B cell (primary cell): ENCODE measurements at regions not wholly inside any gene's neighbourhood (a gene's known extent, or its start where the extent isn't known, plus 50 kb on each side); places are given as distances from the start of the nearest gene placed in this dataset. TPM values are rescaled to one million over a fixed set of nuclear protein-coding genes. Genes with fewer than 3 reads are reported as not detected.
"Not testable (repeated sequence)": the region's sequence is repeated elsewhere in the genome, so short reads cannot be mapped to it uniquely, and the experiment has no call there.

Source experiments
- ATAC-seq: fragments of 200-7000 bp; cut with Tn5 transposase; one replicate; pipeline ENCODE4 v1.10.0; 2021; ENCODE audit warnings: low read depth, mild to moderate bottlenecking, moderate number of reproducible peaks, moderate library complexity
- CTCF ChIA-PET: fragments of 350-600 bp; sonication (Branson Sonifier 250); formaldehyde crosslinking; loops from one replicate; lab custom pipeline; 2021; ENCODE audit warnings: antibody characterized with exemption, inconsistent platforms; lab: Charles Lee
- POLR2A ChIA-PET: fragments of 350-600 bp; sonication (Branson Sonifier 250); formaldehyde crosslinking; loops from one replicate; lab custom pipeline; 2021; ENCODE audit warnings: antibody characterized with exemption; lab: Charles Lee
- DNase-seq: peaks from one replicate; pipeline ENCODE4 v3.0.0; 2013
- H2AFZ ChIP-seq: 2 replicates; pipeline ENCODE4 v1.6.1; 2012; ENCODE audit warnings: mild to moderate bottlenecking, low read depth, low read length; ENCODE audit not compliant: insufficient read depth, poor library complexity, severe bottlenecking
- H3K27ac ChIP-seq, 2 donors: 1 replicate in 1 of 2; 2 replicates in 1 of 2; pipeline ENCODE4 v1.5.1; 2012 to 2013; ENCODE audit warnings: low read length in 2 of 2, mild to moderate bottlenecking in 2 of 2, moderate library complexity in 1 of 2
- H3K27me3 ChIP-seq, 4 experiments: fragments of 200-600 bp in 1 of 4; sonication (generic) in 1 of 4; replicated peaks in 1 of 4; 1 replicate in 2 of 4; 2 replicates in 2 of 4; pipeline versions ENCODE4 v1.6.1 to v1.7.0; 2013 to 2016; ENCODE audit warnings: low read length in 3 of 4, mild to moderate bottlenecking in 2 of 4, mixed read lengths in 1 of 4, moderate library complexity in 1 of 4; ENCODE audit not compliant: insufficient read depth in 4 of 4, control insufficient read depth in 3 of 4; ENCODE audit errors: control extremely low read depth in 1 of 4
- H3K36me3 ChIP-seq, 2 experiments: replicated peaks in 1 of 2; 1 replicate in 1 of 2; 2 replicates in 1 of 2; pipeline versions ENCODE4 v1.6.1 to v1.7.1; 2013; ENCODE audit warnings: low read length in 1 of 2; ENCODE audit not compliant: insufficient read depth in 2 of 2, control insufficient read depth in 1 of 2; ENCODE audit errors: control extremely low read depth in 1 of 2, extremely low read depth in 1 of 2
- H3K4me1 ChIP-seq, 2 donors: fragments of 200-600 bp in 1 of 2; sonication (generic) in 1 of 2; 1 replicate in 1 of 2; 2 replicates in 1 of 2; pipeline versions ENCODE4 v1.5.1 to v1.6.1; 2013 to 2017; ENCODE audit warnings: low read length in 2 of 2; ENCODE audit not compliant: control insufficient read depth in 2 of 2, insufficient read depth in 2 of 2
- H3K4me2 ChIP-seq: replicated peaks from 2 replicates; pipeline ENCODE3; 2012; ENCODE audit warnings: mild to moderate bottlenecking, low read depth, low read length; ENCODE audit not compliant: poor library complexity, severe bottlenecking
- H3K4me3 ChIP-seq, 5 experiments: fragments of 200-600 bp in 1 of 5; sonication (generic) in 1 of 5; 1 replicate in 3 of 5; 2 replicates in 2 of 5; pipeline versions ENCODE4 v1.5.1 to v1.7.0; 2011 to 2016; ENCODE audit warnings: low read length in 4 of 5, mild to moderate bottlenecking in 4 of 5, low read depth in 2 of 5, control low read depth in 1 of 5, moderate library complexity in 1 of 5; ENCODE audit not compliant: insufficient read depth in 1 of 5; ENCODE audit errors: control extremely low read depth in 1 of 5, extremely low read depth in 1 of 5
- H3K79me2 ChIP-seq: fragments of 200-600 bp; sonication (generic); one replicate; pipeline ENCODE4 v1.6.0; 2016; ENCODE audit warnings: low read length; ENCODE audit not compliant: control insufficient read depth, insufficient read depth
- H3K9ac ChIP-seq: fragments of 200-600 bp; sonication (generic); 2 replicates; pipeline ENCODE4 v1.6.1; 2017; ENCODE audit warnings: mild to moderate bottlenecking, low read length, moderate library complexity
- H3K9me3 ChIP-seq, 3 donors: one replicate each; pipeline versions ENCODE4 v1.6.1 to v1.7.1; 2013; ENCODE audit warnings: low read length in 2 of 3; ENCODE audit not compliant: control insufficient read depth in 2 of 3, insufficient read depth in 1 of 3; ENCODE audit errors: control extremely low read depth in 1 of 3
- H4K20me1 ChIP-seq: 2 replicates; pipeline ENCODE4 v1.6.0; 2012; ENCODE audit warnings: mild to moderate bottlenecking, low read length; ENCODE audit not compliant: insufficient read depth, control insufficient read depth, poor library complexity, severe bottlenecking
- H3K27ac Mint-ChIP-seq: one replicate; pipeline ENCODE4 v1.8.0; 2021; ENCODE audit warnings: mixed read lengths
- H3K27me3 Mint-ChIP-seq: one replicate; pipeline ENCODE4 v1.8.0; 2021; ENCODE audit warnings: mixed read lengths
- H3K4me1 Mint-ChIP-seq: one replicate; pipeline ENCODE4 v1.8.0; 2021; ENCODE audit warnings: mixed read lengths
- H3K4me3 Mint-ChIP-seq: one replicate; pipeline ENCODE4 v1.8.0; 2021; ENCODE audit warnings: mixed read lengths
- H3K9me3 Mint-ChIP-seq: one replicate; pipeline ENCODE4 v1.8.0; 2022; ENCODE audit warnings: mixed read lengths; ENCODE audit not compliant: insufficient read depth
- WGBS: methylation state at CpG from one replicate; pipeline ENCODE4 v1.1.5; 2013; ENCODE audit warnings: missing lambda C conversion rate; ENCODE audit not compliant: insufficient coverage; 5-methylcytosine and 5-hydroxymethylcytosine counted together
- intact Hi-C: fragments of 100-400 bp; cut with micrococcal nuclease; formaldehyde crosslinking; loops from one replicate; pipeline ENCODE4 v1.10.0; 2022
- small RNA-seq: library from RNA; depleted of rRNA; stranded (forward); fragments of <200 nt; gene quantifications from one replicate; pipeline ENCODE3, GENCODE V24; 2012; ENCODE audit warnings: low replicate concordance, low read depth; ENCODE audit not compliant: insufficient read length

- H3K9ac ChIP-seq, H3K79me2 ChIP-seq, H3K4me1 ChIP-seq, H3K27ac ChIP-seq, H3K27ac Mint-ChIP-seq, H2AFZ ChIP-seq, DNase-seq, H3K4me3 ChIP-seq, H3K36me3 ChIP-seq, ATAC-seq, POLR2A ChIA-PET, H3K27me3 ChIP-seq, CTCF ChIA-PET, H3K9me3 ChIP-seq, H4K20me1 ChIP-seq, H3K4me2 ChIP-seq, H3K4me3 Mint-ChIP-seq, H3K4me1 Mint-ChIP-seq, H3K9me3 Mint-ChIP-seq, intact Hi-C loops, H3K27me3 Mint-ChIP-seq: not testable (repeated sequence)
- no CpG with 5 or more reads among the region's 4 CpGs for WGBS
Measured at GRCh38 chr9:64920147-64920546, 364.9 kb downstream of the FOXD4L5 start.

- CTCF ChIA-PET, H3K27me3 Mint-ChIP-seq, H4K20me1 ChIP-seq, intact Hi-C loops, H3K4me3 Mint-ChIP-seq, H3K9me3 Mint-ChIP-seq, H3K27ac Mint-ChIP-seq, H3K36me3 ChIP-seq, H3K9ac ChIP-seq, ATAC-seq, DNase-seq, H3K4me3 ChIP-seq, H2AFZ ChIP-seq, H3K4me2 ChIP-seq, POLR2A ChIA-PET, H3K27me3 ChIP-seq, H3K4me1 ChIP-seq, H3K27ac ChIP-seq, H3K79me2 ChIP-seq, H3K4me1 Mint-ChIP-seq, H3K9me3 ChIP-seq: not testable (repeated sequence)
- no CpG with 5 or more reads among the region's 21 CpGs for WGBS
Measured at GRCh38 chr9:64888643-64889042, 396.4 kb downstream of the FOXD4L5 start.

- POLR2A ChIA-PET, H3K27ac ChIP-seq, H3K79me2 ChIP-seq, H3K4me2 ChIP-seq, H3K4me1 Mint-ChIP-seq, H2AFZ ChIP-seq, H3K9ac ChIP-seq, H3K9me3 Mint-ChIP-seq, CTCF ChIA-PET, H3K27me3 Mint-ChIP-seq, H3K4me1 ChIP-seq, H3K36me3 ChIP-seq, H4K20me1 ChIP-seq, ATAC-seq, H3K4me3 Mint-ChIP-seq, H3K9me3 ChIP-seq, H3K27me3 ChIP-seq, intact Hi-C loops, H3K4me3 ChIP-seq: not testable (repeated sequence)
- peak overlapping the region; percentile 46 for H3K27ac Mint-ChIP-seq
- WGBS, result no CpG with 5 or more reads among the region's 2 CpGs
- peak; percentile 64 for DNase-seq
Measured at GRCh38 chr9:64870594-64870993, 414.4 kb downstream of the FOXD4L5 start.

Small RNA genes lying in the stretch of these regions (small RNA-seq; reads per million reads assigned to genes)
- not detected for gene RNU6-1293P
